EL (cell line): ENCODE measurements at regions not wholly inside any gene's neighbourhood (a gene's known extent, or its start where the extent isn't known, plus 50 kb on each side); places are given as distances from the start of the nearest gene placed in this dataset.
"Not testable (repeated sequence)": the region's sequence is repeated elsewhere in the genome, so short reads cannot be mapped to it uniquely, and the experiment has no call there.

Experiments used
- DNase-seq: peaks from one replicate; pipeline ENCODE4 v3.0.0-alpha.2; 2016

- not testable (repeated sequence) for DNase-seq
These were observed 71.6 kb downstream of the PCMTD2 start for GRCh38 chr20:64327223-64327549.

- peak; percentile 13 for DNase-seq
These were observed 72.2 kb downstream of the PCMTD2 start for GRCh38 chr20:64327550-64328317.

- not testable (repeated sequence) for DNase-seq
These were observed 73.2 kb downstream of the PCMTD2 start for GRCh38 chr20:64328595-64329250.

GRCh38 chr20:64332627-64333026 lies 77.1 kb downstream of the PCMTD2 start:
- DNase-seq, result not testable (repeated sequence)
